ENCODE measurements at regions not wholly inside any gene's neighbourhood (a gene's known extent, or its start where the extent isn't known, plus 50 kb on each side); places are given as distances from the start of the nearest gene placed in this dataset.

DNA sequence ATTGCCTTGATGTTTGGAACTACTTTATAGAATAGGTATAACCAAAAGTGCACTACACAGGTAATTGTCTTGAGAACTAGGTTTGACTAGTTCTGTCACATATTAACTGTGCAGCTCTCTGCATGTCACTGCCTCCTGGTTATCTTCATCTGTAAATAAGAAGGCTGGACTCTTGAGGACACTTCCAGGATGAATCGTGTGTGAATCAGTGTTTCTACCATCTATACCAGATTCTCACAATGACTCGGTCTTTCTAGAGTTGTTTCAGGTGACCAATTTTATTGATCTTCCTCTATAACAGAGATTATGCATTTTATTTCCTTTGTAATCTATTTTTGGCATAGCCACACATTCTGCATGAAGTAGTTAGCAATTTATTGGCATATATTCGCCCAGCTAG is 1181.0 kb upstream of the TENM4 start:
- DNase-seq (ENCODE audit: low read depth, low spot score): no peak

DNA sequence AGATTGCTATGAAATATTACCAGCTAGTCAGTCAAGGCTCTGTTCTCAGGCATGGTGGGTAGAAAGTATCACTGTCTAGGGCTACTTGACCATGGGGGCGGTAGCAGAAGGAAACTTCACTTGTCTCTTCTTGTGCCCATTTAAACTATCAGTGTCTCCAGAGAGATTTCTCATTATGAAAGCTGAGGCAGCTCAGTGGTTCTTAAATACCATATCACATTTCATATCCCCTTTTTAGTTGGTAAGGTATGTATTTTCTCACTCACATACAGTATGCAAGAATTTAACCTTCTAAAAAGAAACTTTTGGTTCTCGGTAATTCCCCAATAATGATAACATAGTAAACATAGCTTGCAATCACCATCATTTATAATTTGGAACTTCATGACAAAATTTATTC is 1180.0 kb upstream of the TENM4 start:
- DNase-seq (ENCODE audit: low read depth, low spot score): no peak

GRCh38 chr11:80617156-80617555 is 1176.3 kb upstream of the TENM4 start:
- no peak for DNase-seq (ENCODE audit: low read depth, low spot score)

DNA sequence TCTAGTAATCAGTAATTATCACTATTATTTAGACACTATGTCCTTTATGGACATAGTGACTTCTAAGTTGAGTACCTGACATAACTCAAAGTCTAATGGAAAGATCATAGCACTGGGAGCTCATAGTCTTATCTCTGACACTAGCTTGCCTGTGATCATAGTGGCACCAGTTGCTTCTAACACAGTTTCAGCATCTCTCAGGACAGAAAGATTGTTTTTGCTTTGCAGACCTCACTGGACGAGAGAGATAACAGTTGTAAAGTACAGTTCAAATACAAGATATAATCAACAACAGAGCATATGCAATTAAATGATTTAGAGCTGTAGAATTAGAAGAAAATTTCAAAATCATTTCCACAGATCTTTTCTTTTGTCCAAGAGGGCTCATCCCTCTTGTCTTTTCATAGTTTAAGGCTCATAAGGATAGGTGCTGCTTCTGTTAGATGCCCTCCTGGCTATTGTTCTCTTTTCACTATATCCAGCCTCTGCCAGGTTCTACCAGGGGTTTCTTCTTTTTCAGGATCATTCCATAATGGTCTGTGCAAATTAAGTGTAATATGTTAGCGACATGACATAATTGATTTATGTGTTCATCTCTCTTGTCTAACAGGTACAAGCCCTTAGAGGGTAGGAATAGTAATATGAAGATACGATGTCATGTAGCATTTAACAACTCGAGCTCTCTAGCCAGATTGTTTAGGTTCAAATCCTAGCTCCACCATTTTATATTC is 1175.4 kb upstream of the TENM4 start:
- DNase-seq (ENCODE audit: low read depth, low spot score): no peak

DNA sequence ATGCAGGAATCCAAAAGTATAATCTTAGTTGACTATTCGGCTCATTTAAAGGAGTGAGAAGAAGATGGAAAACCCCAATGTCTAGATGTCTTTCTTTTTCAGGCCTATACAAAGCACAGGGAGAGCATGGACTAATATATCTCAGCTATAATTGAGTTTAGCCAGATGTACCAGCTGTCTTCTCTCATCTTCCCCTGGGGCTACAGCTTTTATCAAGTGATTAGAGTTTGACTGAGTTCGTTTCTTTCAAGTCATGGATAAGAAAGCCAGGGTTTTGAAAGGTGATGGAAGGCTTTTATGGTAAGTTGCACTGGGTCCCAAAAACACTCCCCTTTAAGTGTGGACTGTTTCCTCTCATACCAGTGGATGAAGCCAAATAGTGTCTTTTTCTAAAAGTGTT is 1172.8 kb upstream of the TENM4 start:
- no peak for DNase-seq (ENCODE audit: low read depth, low spot score)

GRCh38 chr11:80610516-80610915 is 1169.7 kb upstream of the TENM4 start:
- no peak for DNase-seq (ENCODE audit: low read depth, low spot score)

- DNase-seq (ENCODE audit: low read depth, low spot score): no peak
Measured at GRCh38 chr11:80603472-80603871, 1162.6 kb upstream of the TENM4 start.

DNA sequence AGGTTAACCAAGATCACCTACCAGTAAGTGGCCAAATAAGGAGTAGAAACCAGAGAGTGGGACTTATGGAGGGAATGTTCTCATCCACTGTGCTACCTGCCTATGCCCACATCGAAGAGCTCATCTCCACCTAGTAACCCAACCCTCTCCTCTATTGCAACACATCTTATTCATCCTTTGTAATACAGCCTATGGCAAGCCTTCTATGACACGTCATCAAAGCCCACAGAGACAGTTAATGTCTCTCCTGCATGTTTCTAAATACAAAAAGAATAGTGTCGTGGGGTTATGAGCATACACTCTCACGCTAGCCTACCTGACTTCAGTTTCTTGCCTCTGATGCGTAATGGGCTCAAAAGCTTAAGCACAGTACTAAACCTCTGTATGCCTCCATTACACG is 1158.1 kb upstream of the TENM4 start:
- no peak for DNase-seq (ENCODE audit: low read depth, low spot score)

DNA sequence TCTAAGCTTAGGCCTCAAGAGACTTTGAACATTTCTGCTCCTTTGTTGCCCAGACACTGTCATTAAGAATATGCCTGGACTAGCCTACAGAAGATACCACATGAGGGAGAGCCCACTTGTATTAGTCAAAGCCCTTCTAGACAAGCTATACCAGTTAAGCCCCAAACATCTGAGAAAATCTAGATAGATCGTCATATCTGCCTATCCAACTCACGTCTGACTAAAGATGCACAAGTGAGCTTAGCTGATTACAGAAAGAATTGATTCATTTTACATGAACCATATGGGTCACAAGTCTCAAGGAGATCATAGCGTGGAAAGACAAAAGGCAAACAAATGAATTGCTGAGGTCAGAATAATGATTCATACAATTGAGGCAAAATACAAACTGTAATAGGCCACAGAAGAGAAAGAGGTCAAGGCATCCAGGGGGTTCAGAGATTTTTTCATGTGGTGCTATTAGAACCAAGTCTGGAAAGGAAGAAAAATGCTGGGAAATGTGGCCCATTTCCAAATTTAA is 1155.5 kb upstream of the TENM4 start:
- no peak for DNase-seq (ENCODE audit: low read depth, low spot score)

GRCh38 chr11:80595011-80595410 is 1154.2 kb upstream of the TENM4 start:
- no peak for DNase-seq (ENCODE audit: low read depth, low spot score)

- no peak for DNase-seq (ENCODE audit: low read depth, low spot score)
Measured at GRCh38 chr11:80593648-80594374, 1153.0 kb upstream of the TENM4 start.

DNA sequence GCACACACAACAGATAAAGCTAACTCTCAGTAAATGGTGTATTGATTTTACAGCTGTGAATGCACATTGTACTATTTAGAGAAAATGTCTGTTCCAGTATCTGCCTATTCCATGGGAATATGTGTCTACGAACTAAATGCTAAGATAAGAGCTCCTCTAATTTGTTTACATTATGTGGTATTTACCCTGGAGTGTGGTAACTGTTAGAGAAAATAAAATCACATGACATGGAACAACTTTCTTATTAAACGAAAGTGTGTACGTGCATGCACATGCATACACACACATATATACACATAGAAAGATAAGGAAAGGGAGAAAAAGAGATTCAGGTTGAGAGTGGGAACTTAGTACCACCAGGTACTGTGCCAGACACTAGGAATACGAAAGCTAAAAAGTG is 1151.7 kb upstream of the TENM4 start:
- no peak for DNase-seq (ENCODE audit: low read depth, low spot score)

DNA sequence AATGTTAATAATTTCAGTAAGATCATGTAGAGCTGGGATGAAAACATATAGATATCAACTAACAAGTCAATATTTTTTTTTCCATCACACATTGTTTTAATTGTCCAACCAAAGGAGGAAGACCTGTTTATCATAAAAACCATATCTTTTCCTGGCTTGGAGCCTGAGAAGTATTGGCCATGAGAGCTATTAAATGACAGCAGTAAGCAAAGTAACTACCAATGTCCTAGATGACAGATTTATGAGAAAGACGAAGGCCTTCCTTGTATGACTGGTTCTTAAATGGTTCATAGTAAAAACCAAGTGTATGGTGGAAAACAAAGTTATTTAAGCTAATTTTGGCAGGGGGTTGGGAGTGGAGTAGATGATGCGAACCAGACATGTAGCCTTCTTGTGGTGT is 1147.1 kb upstream of the TENM4 start:
- DNase-seq (ENCODE audit: low read depth, low spot score): no peak

GRCh38 chr11:80586464-80586863 is 1145.6 kb upstream of the TENM4 start:
- no peak for DNase-seq (ENCODE audit: low read depth, low spot score)

- no peak for DNase-seq (ENCODE audit: low read depth, low spot score)
Measured at GRCh38 chr11:80584661-80585060, 1143.8 kb upstream of the TENM4 start.

DNA sequence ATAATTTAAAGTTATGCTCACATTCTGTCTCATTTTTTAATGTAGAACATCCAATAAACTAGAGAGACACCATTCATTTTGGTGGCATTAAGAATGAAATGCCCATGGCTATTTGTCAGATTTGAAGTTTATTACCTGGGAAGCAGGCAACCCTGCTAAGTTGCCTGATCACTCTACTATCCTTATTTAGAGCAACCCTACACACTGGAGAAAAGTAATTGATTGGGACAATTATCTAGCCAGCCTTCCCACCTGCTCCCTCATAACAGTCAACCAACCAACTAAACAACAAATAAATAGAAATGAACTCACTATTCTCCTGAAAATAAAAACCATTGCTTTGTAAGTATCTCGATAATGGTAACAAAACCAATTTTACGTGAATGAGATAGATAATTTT is 1129.0 kb upstream of the TENM4 start:
- no peak for DNase-seq (ENCODE audit: low read depth, low spot score)

DNA sequence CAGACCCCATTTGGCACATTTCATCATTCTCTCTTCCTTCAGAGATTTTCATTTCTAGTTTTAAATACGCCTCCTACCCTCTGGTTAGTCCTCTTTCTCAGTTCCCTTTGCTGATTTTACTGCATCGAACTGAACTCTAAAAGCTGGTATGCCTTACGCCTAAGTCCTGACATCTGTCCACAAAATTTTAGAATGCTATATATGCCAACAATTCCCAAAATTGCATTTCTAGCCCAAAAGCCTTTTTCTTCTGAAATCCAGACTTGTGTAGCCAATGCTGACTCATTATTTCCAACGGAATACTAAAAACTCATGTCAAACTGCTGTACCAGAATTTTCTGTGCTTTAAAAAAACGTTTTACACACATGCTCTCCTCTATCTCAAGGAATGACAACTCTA is 1124.4 kb upstream of the TENM4 start:
- DNase-seq (ENCODE audit: low read depth, low spot score): no peak

GRCh38 chr11:80562523-80563125 is 1121.8 kb upstream of the TENM4 start:
- DNase-seq (ENCODE audit: low read depth, low spot score): no peak

DNA sequence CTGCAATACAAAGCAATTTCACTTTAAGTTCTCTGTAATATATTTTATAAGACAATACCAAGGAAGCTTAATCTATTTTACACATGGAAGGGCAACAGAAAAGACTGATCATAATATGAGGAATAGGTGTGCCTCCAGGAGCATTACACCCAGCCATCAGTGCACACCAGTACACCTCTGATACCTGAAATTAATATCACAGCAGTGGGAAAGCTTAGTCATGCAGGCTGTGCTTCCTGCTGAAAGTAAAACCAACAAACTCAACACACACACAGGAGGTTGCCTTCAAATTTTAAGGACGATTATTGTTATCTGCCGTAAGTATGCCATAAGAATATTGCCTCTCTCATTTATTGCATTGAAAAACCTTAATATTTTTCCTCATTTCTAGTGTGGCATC is 1119.1 kb upstream of the TENM4 start:
- DNase-seq (ENCODE audit: low read depth, low spot score): no peak

DNA sequence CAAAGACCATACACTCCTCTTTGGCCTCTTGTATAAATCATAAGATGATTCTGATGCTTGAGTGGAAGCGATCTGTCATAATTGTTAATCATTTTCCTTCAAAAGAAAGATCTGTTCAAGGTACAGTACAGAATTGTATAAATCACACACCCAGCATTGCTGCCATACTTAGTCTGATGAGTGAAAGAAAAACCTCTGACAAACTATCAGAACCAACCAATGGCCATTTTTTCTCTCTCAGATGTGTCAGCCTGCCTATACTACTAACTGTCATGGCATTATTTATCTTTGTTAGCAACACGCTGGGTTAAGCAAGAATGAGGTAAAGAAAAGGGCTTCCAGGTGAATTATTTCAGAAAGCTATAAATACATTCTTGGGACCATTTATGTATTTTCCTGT is 1112.7 kb upstream of the TENM4 start:
- DNase-seq (ENCODE audit: low read depth, low spot score): no peak

DNA sequence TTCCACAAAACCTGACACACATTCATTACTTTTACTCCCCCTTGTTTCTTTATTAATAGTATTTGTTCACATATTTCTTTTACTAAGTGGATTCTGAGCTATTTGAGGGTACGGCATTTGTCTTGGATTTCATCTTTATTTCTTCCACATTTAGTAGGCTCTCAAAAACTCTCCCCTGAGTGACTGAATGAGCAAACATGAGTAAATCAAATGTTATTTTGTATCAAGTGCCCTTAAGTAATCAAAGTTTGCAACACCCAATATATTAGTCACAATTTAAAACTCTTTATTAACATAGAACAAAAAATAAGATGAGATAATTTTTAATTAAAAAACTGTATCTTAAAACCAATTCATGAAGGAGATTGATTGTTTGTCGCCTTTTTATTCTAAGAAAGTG is 1101.9 kb upstream of the TENM4 start:
- no peak for DNase-seq (ENCODE audit: low read depth, low spot score)

DNA sequence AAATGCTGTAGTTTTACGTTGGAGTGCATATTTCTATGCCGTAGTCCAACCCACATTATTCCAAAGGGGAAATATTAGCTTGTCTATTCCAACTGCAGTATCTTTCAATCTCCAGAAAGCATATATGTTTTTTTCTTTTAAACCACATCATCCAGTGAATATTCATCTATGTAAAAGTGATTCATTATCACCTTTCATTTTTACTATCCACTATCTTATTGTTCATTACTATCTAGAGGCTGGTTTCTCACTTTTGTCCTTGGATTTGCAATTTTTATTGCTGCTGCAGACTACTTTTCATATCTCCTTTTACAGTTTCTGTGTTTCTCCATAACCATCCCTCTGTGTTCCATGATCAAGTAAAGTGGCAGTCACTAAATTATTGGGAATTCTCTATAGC is 1097.2 kb upstream of the TENM4 start:
- no peak for DNase-seq (ENCODE audit: low read depth, low spot score)

DNA sequence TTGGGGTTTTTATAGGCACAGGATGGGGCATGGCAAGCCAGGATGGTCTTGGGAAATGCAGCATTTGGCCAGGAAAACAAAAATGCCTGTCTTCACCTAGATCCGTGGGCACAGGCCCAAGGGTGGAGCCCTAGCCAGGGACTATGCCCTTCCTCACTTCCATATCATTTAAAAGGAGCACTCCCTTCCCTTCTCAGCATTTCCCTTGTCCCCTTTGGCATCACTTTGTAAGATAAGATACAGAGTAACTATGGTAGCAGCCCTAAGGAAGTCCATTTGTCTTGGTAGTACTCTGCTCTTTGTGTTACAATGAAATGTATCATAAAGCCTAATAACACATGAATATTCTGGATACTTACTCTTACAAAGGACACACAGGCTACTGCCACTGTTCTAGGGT is 1092.6 kb upstream of the TENM4 start:
- DNase-seq (ENCODE audit: low read depth, low spot score): no peak
